CD14-positive monocyte (primary cell): ENCODE measurements at regions not wholly inside any gene's neighbourhood (a gene's known extent, or its start where the extent isn't known, plus 50 kb on each side); places are given as distances from the start of the nearest gene placed in this dataset.

Experiments
- DNase-seq, 3 donors: peaks; one replicate each; pipeline ENCODE4 v3.0.0-alpha.2; 2011 to 2022
- H2AFZ ChIP-seq: 2 replicates; pipeline ENCODE4 v1.6.0; 2012; ENCODE audit warnings: mild to moderate bottlenecking, low read depth, low read length, inconsistent platforms; ENCODE audit not compliant: insufficient read depth, poor library complexity, severe bottlenecking
- H3K27ac ChIP-seq, 2 donors: 1 replicate in 1 of 2; 2 replicates in 1 of 2; pipeline ENCODE4 v1.5.1; 2012 to 2013; ENCODE audit warnings: low read length in 2 of 2, control low read depth in 1 of 2, inconsistent platforms in 1 of 2, low read depth in 1 of 2, mild to moderate bottlenecking in 1 of 2
- H3K27me3 ChIP-seq, 2 donors: one replicate each; pipeline versions ENCODE4 v1.6.0 to v1.6.1; 2011 to 2013; ENCODE audit warnings: low read length in 2 of 2; ENCODE audit not compliant: control insufficient read depth in 2 of 2, insufficient read depth in 2 of 2
- H3K36me3 ChIP-seq, 2 donors: replicated peaks in 1 of 2; 1 replicate in 1 of 2; 2 replicates in 1 of 2; pipeline versions ENCODE4 v1.5.1 to v1.6.1; 2012 to 2013; ENCODE audit warnings: low read length in 2 of 2, control low read depth in 1 of 2, inconsistent platforms in 1 of 2, mild to moderate bottlenecking in 1 of 2; ENCODE audit not compliant: insufficient read depth in 2 of 2, control insufficient read depth in 1 of 2
- H3K4me1 ChIP-seq, 2 donors: 1 replicate in 1 of 2; 2 replicates in 1 of 2; pipeline versions ENCODE4 v1.5.1 to v1.6.1; 2012 to 2013; ENCODE audit warnings: low read length in 2 of 2, control low read depth in 1 of 2, inconsistent platforms in 1 of 2, mild to moderate bottlenecking in 1 of 2, moderate library complexity in 1 of 2; ENCODE audit not compliant: insufficient read depth in 2 of 2, control insufficient read depth in 1 of 2
- H3K4me2 ChIP-seq: replicated peaks from 2 replicates; pipeline ENCODE3; 2012; ENCODE audit warnings: low read length, moderate library complexity, mild to moderate bottlenecking; ENCODE audit not compliant: poor library complexity, severe bottlenecking; ENCODE audit errors: extremely low read depth
- H3K4me3 ChIP-seq, 3 experiments: fragments of 200-600 bp in 1 of 3; sonication (generic) in 1 of 3; replicated peaks in 1 of 3; 1 replicate in 2 of 3; 2 replicates in 1 of 3; pipeline ENCODE4 v1.5.1; 2011 to 2013; ENCODE audit warnings: low read length in 3 of 3, mild to moderate bottlenecking in 3 of 3, control low read depth in 2 of 3, low read depth in 2 of 3, inconsistent platforms in 1 of 3, moderate library complexity in 1 of 3
- H3K79me2 ChIP-seq: 2 replicates; pipeline ENCODE4 v1.6.0; 2012; ENCODE audit warnings: mild to moderate bottlenecking, control low read depth, inconsistent platforms, low read length, moderate library complexity; ENCODE audit not compliant: insufficient read depth
- H3K9ac ChIP-seq: 2 replicates; pipeline ENCODE4 v1.6.0; 2017; ENCODE audit warnings: low read length, mild to moderate bottlenecking; ENCODE audit not compliant: insufficient read depth, poor library complexity, severe bottlenecking
- H3K9me3 ChIP-seq, 2 donors: replicated peaks in 1 of 2; 1 replicate in 1 of 2; 2 replicates in 1 of 2; pipeline versions ENCODE4 v1.5.1 to v1.6.1; 2012 to 2013; ENCODE audit warnings: low read length in 2 of 2, control low read depth in 1 of 2; ENCODE audit not compliant: control insufficient read depth in 1 of 2, insufficient read depth in 1 of 2
- H4K20me1 ChIP-seq: 2 replicates; pipeline ENCODE4 v1.6.0; 2012; ENCODE audit warnings: mild to moderate bottlenecking, low read length, control low read depth, moderate library complexity; ENCODE audit not compliant: insufficient read depth
- H3K27ac Mint-ChIP-seq, 7 donors: one replicate each; pipeline ENCODE4 v1.8.0; 2020; ENCODE audit warnings: mild to moderate bottlenecking in 7 of 7, mixed read lengths in 7 of 7, moderate library complexity in 6 of 7, inconsistent platforms in 2 of 7
- H3K27me3 Mint-ChIP-seq, 3 donors: one replicate each; pipeline ENCODE4 v1.8.0; 2021 to 2022; ENCODE audit warnings: low read depth in 3 of 3, mild to moderate bottlenecking in 3 of 3, mixed read lengths in 3 of 3, moderate library complexity in 3 of 3, inconsistent platforms in 1 of 3
- H3K36me3 Mint-ChIP-seq, 2 donors: one replicate each; pipeline ENCODE4 v1.8.0; 2020; ENCODE audit warnings: mixed read lengths in 2 of 2, inconsistent platforms in 1 of 2, mild to moderate bottlenecking in 1 of 2
- H3K4me1 Mint-ChIP-seq: one replicate; pipeline ENCODE4 v1.8.0; 2020; ENCODE audit warnings: mild to moderate bottlenecking, mixed read lengths
- H3K4me3 Mint-ChIP-seq, 2 donors: one replicate each; pipeline ENCODE4 v1.8.0; 2020; ENCODE audit warnings: mild to moderate bottlenecking in 2 of 2, mixed read lengths in 2 of 2, moderate library complexity in 1 of 2
- H3K9me3 Mint-ChIP-seq, 7 donors: one replicate each; pipeline ENCODE4 v1.8.0; 2020 to 2022; ENCODE audit warnings: mixed read lengths in 7 of 7, mild to moderate bottlenecking in 6 of 7, moderate library complexity in 6 of 7, inconsistent platforms in 2 of 7
- WGBS: methylation state at CpG from one replicate; pipeline ENCODE4 v1.1.5; 2013; ENCODE audit warnings: missing lambda C conversion rate; ENCODE audit not compliant: insufficient coverage; 5-methylcytosine and 5-hydroxymethylcytosine counted together
- intact Hi-C, 2 donors: fragments of 100-400 bp; cut with micrococcal nuclease; formaldehyde crosslinking; loops; one replicate each; pipeline versions ENCODE4 v1.15.0 to v1.15.1; 2023
- TF ChIP-seq, protein P1 (sequence below): fragments of 200-600 bp; IDR thresholded peaks from one replicate; pipeline ENCODE4 v1.8.0; 2022; ENCODE audit warnings: antibody characterized with exemption, mild to moderate bottlenecking

DNA sequence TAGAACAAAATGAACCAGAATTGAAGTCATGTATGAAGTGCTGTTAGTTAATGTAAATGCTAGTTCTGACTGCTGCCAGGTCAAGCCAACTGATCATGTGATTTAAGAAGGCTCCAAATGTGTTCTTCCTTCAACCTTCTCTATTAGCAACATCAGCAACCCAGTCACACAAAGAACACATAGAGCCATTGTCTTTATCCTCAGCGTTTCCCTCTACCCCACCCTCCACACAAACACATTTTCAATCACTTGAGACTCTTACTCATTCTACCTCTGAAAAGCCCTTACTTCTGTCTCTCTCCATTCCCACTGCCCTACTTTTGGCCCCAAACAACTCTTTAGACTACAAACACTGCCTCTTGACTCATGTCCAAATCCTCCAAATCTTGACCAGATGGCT is 89.7 kb upstream of the KDR start:
- 90% methylated on average over 1 of the region's 1 CpG for WGBS
- no peak overlapping the region for H3K27ac Mint-ChIP-seq
- TF ChIP-seq, protein P1, sequence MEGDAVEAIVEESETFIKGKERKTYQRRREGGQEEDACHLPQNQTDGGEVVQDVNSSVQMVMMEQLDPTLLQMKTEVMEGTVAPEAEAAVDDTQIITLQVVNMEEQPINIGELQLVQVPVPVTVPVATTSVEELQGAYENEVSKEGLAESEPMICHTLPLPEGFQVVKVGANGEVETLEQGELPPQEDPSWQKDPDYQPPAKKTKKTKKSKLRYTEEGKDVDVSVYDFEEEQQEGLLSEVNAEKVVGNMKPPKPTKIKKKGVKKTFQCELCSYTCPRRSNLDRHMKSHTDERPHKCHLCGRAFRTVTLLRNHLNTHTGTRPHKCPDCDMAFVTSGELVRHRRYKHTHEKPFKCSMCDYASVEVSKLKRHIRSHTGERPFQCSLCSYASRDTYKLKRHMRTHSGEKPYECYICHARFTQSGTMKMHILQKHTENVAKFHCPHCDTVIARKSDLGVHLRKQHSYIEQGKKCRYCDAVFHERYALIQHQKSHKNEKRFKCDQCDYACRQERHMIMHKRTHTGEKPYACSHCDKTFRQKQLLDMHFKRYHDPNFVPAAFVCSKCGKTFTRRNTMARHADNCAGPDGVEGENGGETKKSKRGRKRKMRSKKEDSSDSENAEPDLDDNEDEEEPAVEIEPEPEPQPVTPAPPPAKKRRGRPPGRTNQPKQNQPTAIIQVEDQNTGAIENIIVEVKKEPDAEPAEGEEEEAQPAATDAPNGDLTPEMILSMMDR = no peak

GRCh38 chr4:55216863-55217635 is 91.7 kb upstream of the KDR start:
- WGBS = 80% methylated on average over 2 of the region's 4 CpGs
- Histone ChIP-seq H3K9me3 (no peaks in the 10 kb centered on the region), H3K4me1 (no peaks in the 10 kb centered on the region), H3K4me2 (no peak overlapping the region), H3K79me2 (no peaks in the 10 kb centered on the region), H3K9ac (no peak overlapping the region), H3K27me3 (no peaks in the 10 kb centered on the region), H4K20me1 (no peaks in the 10 kb centered on the region), H3K27ac (no peak overlapping the region), H3K4me3 (no peak overlapping the region), H2AFZ (no peak overlapping the region), H3K36me3 (no peaks in the 10 kb centered on the region)
- DNase-seq = no peak
- peaks cover 0 to 2% (median 0%) of the 10 kb centered on the region in 7 donors for H3K9me3 Mint-ChIP-seq
- intact Hi-C loops = no loop called here
- no peak overlapping the region for H3K27ac Mint-ChIP-seq
- peaks cover 0 to 4% (median 0%) of the 10 kb centered on the region in 3 donors for H3K27me3 Mint-ChIP-seq
- TF ChIP-seq, protein P1 = no peak
- no peaks in the 10 kb centered on the region for H3K4me1 Mint-ChIP-seq
- H3K4me3 Mint-ChIP-seq = no peak overlapping the region
- H3K36me3 Mint-ChIP-seq = no peaks in the 10 kb centered on the region

More for the DNA sequence above, 89.7 kb upstream of the KDR start:
- Histone ChIP-seq H3K9ac (no peak overlapping the region), H3K4me2 (no peak overlapping the region), H3K4me3 (no peak overlapping the region), H2AFZ (no peak overlapping the region), H3K9me3 (no peaks in the 10 kb centered on the region), H3K27ac (no peak overlapping the region), H3K79me2 (no peaks in the 10 kb centered on the region), H3K27me3 (no peaks in the 10 kb centered on the region), H4K20me1 (no peaks in the 10 kb centered on the region), H3K4me1 (no peaks in the 10 kb centered on the region), H3K36me3 (no peaks in the 10 kb centered on the region)
- no peaks in the 10 kb centered on the region for H3K4me1 Mint-ChIP-seq
- intact Hi-C loops = no loop called here
- DNase-seq = no peak
- no peak overlapping the region for H3K4me3 Mint-ChIP-seq
- no peaks in the 10 kb centered on the region for H3K36me3 Mint-ChIP-seq
- peaks cover 0 to 2% (median 0%) of the 10 kb centered on the region in 3 donors for H3K27me3 Mint-ChIP-seq
- peaks cover 0 to 4% (median 2%) of the 10 kb centered on the region in 7 donors for H3K9me3 Mint-ChIP-seq
